NCI-H1417 treated with DMSO at 0.1 percent for 48 hours (cell line): ENCODE measurements at regions not wholly inside any gene's neighbourhood (a gene's known extent, or its start where the extent isn't known, plus 50 kb on each side); places are given as distances from the start of the nearest gene placed in this dataset.
"Not testable (repeated sequence)": the region's sequence is repeated elsewhere in the genome, so short reads cannot be mapped to it uniquely, and the experiment has no call there.

ENCODE experiments used
- DNase-seq: peaks from one replicate; lab custom pipeline; 2025; lab: John Stamatoyannopoulos, UW

DNA sequence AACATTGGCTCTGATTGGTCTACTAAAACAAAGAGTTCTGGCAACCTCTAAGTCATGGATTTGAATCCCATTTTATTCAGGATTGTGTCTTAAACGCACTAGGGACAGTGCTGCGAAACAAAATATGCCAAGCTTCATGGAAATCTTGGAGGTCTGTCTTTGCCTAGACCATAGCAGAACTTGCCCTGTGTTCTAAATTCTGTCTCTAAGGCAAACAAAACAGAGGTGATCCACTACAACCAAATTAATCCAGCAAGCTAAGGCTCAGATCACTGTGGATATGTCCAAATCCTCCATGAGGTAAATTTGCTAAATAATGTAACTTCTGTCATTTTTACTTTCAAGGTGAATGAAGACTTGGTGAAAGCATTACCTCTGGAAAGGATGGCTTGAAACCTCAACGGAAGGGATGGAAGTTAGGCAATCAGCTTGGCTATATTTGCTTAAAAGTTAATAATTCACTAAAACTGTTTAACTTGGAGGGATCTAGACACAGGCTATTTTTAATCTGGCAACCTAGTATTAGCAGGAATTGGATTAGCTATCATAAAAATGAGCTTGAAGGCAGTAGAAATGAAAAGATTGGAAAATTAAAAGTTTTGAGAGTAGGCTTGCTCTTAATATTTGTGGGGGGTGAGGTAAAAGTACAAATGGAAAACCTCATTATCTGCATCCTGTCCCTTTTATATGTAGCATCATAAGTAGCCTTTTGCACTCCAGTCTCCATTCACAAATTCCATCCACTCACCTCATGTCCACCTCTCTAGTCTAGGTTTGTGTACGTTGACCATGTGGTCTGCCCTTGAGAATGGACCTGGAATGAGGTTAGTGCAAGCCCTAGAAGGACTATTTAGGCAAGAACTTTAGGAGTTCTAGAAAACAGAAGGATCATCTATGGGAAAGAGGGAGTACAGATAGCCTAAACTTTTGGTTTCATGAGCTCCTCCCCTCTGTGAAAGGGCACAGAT is 176.2 kb downstream of the SMC2 start:
- no peak for DNase-seq

DNA sequence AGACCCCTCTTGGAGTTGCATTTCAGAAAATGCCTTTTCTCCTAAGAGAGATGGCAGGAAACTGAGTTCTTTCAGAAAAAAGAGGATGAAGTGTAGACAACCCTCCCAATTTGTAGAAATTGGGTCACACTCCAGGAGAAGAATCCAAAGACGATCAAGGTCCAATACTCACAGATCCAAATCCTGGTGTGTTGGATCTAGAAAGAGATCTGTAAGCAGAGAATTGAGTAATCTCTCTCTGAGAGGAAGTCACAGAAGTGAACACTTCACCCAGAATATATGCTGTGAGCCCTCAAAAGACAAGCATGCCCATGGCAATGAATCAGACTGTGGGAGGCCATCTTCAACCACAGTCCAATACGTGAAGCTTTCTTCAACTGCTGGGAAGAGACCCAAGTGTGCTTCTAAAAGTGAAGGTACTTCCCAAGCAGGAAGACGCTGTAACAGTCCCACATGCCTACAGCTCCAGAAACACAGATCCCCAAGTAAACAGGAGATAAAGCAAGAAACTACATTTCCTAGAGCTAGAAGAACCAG is 182.7 kb downstream of the SMC2 start:
- DNase-seq: no peak

DNA sequence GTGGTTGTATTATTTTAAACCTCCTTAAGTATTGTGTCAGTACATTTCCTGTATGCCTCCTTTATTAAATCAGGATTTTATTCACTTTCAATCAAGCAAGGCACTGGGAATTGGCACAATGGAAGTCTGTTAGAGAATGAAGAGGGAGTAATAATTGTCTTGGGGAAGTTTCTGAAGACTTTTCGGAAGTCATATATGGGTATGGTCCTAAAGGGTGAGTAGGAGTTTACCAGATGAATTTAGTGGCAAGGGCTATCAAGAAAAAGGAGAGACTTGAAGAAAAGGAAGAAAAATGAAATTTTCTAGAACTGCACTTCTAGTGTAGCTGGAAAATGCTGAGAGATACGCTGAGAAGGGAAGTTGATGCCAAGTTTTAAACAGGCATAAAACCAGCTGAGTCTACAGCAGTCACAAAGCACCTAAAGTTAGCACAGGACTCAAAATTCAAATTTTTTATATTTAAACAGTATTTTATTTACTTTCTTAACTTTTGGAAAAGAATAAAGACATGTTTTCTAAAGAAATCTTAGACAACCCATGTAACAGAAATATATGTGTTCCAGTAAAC is 184.9 kb downstream of the SMC2 start:
- DNase-seq: no peak

DNA sequence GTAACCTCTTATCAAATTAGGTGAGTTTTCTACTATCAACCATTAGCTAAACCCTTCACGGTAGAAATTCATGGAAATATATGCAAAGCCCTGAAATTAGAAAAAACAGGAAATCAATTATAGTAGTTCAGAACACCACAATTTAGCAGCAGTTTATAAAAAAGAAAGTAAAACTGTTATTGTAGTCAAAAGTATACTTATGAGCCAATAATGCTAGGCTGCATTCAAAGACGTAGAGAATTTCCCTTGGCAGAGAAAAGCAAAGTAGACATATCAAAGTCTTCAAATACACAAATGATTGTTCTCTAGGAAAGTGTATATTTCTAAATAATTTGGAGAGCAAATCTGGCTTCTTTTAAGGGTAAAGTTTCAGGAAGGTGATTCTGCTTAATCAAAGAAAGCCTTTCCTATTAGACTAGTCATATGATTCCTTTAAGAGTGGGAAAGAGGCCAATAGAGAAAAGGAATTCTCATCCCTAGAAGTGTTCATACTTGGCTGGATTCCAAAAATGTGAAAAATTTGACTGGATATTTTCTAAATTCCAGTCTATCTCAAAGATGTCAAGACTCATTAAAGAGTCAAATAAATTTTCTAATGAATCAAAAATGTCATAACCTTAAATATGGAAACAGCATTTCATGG is 185.5 kb downstream of the SMC2 start:
- no peak for DNase-seq

DNA sequence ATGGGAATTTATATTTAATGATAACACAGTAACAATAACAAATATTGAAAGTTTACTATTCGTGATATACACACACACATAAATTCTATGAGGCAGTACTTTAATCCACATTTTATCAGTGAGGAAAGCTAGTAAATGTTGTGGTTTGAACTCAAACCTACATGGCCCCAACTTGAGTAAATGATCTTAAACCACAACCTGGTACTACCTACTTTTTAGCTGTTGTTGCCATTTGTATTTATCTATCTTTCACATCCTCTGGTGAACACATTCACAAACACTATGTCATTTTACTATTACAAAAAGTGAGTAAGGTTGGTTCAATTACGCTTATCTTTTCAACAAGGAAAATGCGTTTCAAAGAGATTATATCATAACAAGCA is 186.1 kb downstream of the SMC2 start:
- no peak for DNase-seq

- DNase-seq: no peak
Observed at GRCh38 chr9:104280711-104281110, 186.6 kb downstream of the SMC2 start.

DNA sequence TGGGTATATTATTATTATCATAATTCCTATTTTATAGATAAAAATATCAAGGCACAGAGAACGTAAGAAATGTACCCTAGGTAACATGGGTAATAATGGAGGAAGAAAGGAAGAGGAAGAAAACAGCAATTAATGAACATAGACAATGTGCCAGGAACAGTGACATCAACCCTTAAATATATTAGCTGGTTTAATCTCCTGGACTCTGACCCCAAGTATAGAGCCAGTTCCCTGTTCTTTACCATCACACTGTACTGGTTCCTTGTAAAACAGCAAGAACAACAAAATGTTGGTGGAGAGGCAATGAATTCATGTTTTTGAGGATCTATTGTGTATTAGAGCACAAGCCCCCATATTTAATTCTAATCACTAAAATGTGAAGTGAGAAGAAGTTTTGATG is 192.1 kb downstream of the SMC2 start:
- no peak for DNase-seq

GRCh38 chr9:104286799-104287198 is 192.7 kb downstream of the SMC2 start:
- DNase-seq: no peak

- no peak for DNase-seq
Observed at GRCh38 chr9:104287253-104287878, 193.3 kb downstream of the SMC2 start.

DNA sequence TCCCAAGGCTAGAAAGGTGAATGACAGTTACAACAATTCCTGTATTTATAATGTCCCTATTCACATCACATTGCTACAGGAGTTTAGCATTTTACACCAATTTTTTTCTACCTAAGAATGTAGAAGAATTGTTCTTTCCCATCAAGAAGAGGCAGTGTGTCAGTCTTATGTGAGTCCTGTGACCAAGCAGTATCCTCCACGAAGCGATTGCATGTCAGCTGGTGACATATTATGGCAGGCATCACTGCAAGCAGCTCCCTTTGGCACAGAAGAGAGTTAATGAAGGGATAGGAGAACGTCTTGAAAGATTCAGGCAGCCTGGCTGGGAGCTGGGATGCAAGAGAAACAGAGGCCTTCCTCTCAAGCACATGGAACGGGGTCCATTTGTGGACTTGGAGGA is 199.8 kb downstream of the SMC2 start:
- no peak for DNase-seq

DNA sequence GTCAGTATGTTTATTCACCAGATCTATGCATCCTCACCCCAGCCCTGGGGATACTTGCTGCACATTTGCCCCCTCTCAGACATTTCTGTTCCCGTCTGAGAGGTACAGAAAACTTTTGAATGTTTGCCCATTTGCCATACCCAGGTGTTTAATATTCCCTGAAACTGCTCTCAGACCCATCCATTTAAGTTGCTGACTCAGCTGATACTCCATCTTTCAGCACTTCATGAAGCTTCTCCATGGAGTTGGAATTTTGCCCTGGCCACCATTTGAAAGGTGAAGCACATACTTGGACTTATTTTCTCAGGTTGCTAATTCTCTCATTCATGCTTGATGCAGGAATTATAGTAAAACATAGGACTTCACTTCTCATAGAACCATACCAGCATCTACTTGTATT is 203.9 kb upstream of the OR13F1 start:
- DNase-seq: no peak

GRCh38 chr9:104301755-104302154 is 202.3 kb upstream of the OR13F1 start:
- no peak for DNase-seq

- DNase-seq: no peak
Observed at GRCh38 chr9:104302775-104303174, 201.3 kb upstream of the OR13F1 start.

GRCh38 chr9:104304925-104305324 is 199.1 kb upstream of the OR13F1 start:
- DNase-seq: no peak

DNA sequence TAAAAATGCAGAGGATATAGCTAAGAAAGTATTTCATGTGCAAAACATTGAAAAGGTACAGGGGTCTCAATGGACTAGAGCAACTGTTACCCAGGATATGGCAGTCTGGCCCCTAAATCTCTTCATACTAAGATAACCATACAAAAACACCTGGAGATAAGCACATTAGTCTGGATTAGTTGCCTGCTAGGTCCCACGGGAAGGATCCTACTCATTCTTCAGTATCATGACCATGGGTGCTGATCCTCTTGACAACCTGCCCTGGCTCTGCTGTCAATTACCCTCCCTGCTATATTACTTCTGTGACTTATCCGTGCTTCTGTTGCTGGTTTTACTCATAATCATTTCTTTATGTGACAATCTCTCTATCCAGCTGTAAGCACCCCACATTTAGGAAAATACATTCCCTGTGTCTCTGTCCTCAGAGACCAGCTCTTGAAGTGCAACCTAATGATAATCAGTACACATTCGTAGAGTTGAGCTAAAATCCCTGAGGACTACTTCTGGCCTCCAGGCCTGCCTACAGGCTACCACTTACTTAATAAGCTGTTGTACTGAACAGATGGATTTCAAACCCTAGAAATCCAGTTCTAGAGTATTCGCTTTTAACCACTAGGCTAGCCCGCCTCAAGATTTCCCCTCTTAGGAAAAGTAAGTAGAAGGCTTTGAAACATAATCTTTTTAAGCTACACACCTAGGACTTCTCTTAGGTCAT is 190.5 kb upstream of the OR13F1 start:
- DNase-seq: no peak

- DNase-seq: not testable (repeated sequence)
Observed at GRCh38 chr9:104316201-104317009, 187.7 kb upstream of the OR13F1 start.

- DNase-seq: no peak
Observed at GRCh38 chr9:104319198-104319597, 184.9 kb upstream of the OR13F1 start.

GRCh38 chr9:104319685-104320084 is 184.4 kb upstream of the OR13F1 start:
- DNase-seq: peak; percentile 92

GRCh38 chr9:104322596-104322995 is 181.5 kb upstream of the OR13F1 start:
- DNase-seq: no peak

DNA sequence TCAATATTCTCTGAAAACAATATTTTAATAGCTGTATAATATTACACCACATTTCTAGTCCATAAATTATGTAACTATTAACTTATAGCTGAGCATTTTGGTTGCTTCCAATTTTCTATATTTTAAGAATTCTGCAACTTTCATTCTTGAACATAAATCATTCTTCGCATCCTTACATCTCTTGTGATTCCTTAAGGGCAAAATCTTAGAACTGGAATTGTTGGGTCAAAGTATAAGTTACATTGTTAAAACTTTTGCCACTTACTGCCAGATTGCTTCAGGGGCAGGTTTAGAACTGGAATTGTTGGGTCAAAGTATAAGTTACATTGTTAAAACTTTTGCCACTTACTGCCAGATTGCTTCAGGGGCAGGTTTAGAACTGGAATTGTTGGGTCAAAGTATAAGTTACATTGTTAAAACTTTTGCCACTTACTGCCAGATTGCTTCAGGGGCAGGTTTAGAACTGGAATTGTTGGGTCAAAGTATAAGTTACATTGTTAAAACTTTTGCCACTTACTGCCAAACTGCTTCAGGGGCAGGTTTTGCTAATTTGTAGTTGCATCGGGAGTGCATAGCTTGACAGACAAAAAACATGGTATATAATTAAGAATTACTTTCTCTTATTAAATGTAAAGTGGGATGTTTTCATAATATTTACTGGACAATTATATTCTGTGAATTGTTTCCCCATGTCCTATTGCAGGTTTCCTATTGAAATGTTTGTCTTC is 179.9 kb upstream of the OR13F1 start:
- DNase-seq: not testable (repeated sequence)
